GM21825 (cell line): ENCODE measurements at regions not wholly inside any gene's neighbourhood (a gene's known extent, or its start where the extent isn't known, plus 50 kb on each side); places are given as distances from the start of the nearest gene placed in this dataset.

Experiments used
- ATAC-seq: cut with Tn5 transposase; IDR thresholded peaks from one replicate; pipeline ENCODE4 v1.9.1; 2021; ENCODE audit warnings: mild to moderate bottlenecking, moderate library complexity; ENCODE audit not compliant: unreplicated experiment

DNA sequence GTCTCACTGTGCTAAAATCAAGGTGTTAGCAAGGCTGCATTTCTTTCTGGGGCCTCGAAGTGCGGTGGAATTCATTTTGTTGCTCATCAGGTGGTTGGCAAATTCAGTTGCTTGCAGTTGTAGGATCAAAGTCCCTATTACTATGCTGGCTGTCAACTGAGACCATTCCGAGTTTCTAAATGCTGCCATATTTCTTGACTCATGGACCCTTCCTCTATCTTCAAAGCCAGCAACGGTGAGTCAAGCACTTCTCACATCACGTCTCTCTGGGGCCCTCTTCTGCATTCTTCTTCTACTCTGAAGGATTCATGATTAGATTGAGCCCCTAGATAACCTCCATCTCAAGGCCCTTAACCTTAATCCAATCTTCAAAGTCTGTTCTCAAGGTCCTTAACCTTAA is 619.7 kb downstream of the HACE1 start:
- no peak for ATAC-seq

DNA sequence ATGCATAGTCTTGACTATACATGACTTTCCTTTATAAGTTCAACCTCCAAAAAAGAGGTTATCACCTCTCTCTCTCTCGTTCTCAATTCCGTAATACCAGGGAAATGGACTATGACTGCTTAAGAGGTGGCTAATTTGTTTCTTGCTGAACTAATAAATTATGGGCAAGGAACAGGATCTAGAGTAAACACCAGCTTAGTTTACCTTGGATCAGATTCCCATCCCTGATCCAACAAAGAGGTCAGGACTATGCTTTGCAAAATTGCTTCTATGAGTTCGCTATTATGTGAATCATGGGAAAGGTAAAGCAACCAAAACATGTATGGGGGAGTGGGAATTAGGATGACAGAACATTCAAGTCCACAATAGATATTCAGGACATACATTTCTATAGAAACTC is 630.7 kb downstream of the HACE1 start:
- ATAC-seq = no peak

GRCh38 chr6:104227508-104227907 is 632.2 kb downstream of the HACE1 start:
- ATAC-seq = no peak

- ATAC-seq = no peak
Measured at GRCh38 chr6:104226790-104227446, 632.8 kb downstream of the HACE1 start.

DNA sequence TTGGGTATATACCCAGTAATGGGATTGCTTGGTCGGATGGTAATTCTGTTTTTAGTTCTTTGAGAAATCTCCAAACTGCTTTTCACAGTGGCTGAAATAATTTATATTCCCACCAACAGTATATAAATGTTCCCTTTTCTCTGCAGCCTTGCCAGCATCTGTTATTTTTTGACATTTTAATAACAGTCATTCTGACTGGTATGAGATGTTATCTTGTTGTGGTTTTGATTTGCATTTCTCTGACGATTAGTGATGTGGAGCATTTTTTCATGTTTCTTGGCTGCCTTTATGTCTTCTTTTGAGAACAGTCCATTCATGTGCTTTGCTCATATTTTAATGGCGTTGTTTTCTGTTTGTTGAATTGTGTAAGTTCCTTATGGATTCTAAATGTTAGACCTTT is 641.6 kb downstream of the HACE1 start:
- no peak for ATAC-seq

DNA sequence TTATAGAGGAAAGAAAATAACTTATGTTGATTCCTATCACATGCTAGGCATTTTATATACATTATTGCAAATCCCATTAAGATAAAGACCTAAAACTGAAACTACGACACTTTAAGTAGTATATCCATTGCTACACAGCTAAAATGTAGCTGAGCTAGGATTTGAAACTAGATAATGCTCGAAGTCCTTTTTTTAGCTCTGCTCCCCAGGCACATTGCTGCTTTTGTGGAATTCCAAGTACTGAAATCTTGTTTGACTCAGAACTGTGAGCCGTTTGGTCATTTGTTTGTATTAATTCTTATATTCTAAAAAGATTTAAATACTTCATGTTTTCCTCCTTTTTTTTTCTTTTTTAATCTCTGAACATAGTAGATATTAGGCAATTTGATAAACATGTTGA is 644.8 kb downstream of the HACE1 start:
- ATAC-seq = no peak

- no peak for ATAC-seq
Measured at GRCh38 chr6:104212977-104213668, 646.6 kb downstream of the HACE1 start.

DNA sequence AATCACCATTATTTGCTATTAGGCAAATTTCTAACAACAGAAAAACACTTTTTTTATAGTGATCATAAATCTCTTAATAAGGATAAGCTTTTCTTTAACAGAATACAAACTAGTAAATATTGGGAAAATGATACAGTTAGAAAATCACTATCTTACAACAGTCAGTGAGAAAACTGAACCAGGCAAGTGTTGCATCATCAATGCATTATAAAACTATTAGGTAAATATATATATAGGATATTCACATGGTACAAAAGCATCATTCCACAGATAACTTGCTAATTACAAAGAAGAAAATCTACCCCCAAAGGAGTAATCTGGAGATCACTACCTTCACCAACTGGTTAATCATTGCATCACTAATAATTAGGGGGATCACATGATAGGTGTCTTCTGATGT is 652.1 kb downstream of the HACE1 start:
- no peak for ATAC-seq

GRCh38 chr6:104201557-104201956 is 658.2 kb downstream of the HACE1 start:
- ATAC-seq = no peak

- ATAC-seq = no peak
Measured at GRCh38 chr6:104187616-104188015, 672.1 kb downstream of the HACE1 start.

- no peak for ATAC-seq
Measured at GRCh38 chr6:104186831-104187230, 672.9 kb downstream of the HACE1 start.

DNA sequence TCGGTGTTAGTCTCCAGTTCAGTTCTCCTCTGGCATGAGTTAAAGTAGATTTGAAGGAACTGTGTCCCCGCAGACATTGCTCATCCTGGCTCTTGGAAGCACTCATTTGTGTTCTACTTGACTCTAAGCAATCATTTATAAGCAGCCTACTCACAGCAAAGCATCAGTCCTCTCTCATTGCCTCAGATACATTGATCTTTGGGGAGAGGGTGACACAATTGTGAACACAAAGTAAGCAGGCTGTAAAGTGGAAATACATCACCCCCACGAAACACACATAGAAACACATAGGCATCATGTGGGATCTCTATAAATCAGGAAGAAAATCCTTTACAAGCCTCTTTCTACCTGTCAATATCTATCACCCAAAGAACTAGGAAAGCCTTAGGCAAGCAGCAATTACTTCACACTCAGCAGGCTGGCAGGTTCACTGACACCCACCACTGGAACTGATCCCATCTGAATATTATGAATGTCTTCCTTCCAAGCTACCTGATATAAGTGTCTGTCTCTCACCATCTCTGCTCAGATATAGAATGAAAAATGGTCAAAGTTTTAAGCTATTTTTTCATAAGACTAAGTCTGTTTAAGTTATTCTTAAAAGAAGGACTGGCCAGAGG is 675.8 kb downstream of the HACE1 start:
- ATAC-seq = no peak

DNA sequence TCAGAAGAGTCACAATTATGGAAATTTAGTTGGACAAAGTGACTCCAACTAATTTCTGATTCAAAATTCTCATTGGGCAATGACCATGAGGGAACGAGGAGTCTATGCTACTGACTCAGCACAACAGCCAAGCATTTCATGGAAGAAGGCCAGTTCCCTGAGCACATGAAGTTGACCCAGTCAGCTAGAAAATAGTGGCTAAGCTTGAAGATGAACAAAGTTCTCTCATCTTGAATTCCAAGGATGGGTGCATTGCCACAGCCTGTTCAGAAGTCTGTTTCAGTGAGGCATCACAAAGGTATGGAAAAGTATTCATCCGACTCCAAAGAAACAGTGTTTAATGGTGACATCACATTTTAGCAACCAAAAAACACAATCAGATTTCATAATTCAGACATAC is 676.9 kb downstream of the HACE1 start:
- no peak for ATAC-seq

GRCh38 chr6:104173668-104174067 is 686.1 kb downstream of the HACE1 start:
- ATAC-seq = no peak

GRCh38 chr6:104170401-104170800 is 689.3 kb downstream of the HACE1 start:
- no peak for ATAC-seq

GRCh38 chr6:104166055-104166668 is 693.6 kb downstream of the HACE1 start:
- ATAC-seq = no peak

GRCh38 chr6:104162036-104162669 is 697.6 kb downstream of the HACE1 start:
- no peak for ATAC-seq

GRCh38 chr6:104159045-104159618 is 700.6 kb downstream of the HACE1 start:
- ATAC-seq = no peak

- no peak for ATAC-seq
Measured at GRCh38 chr6:104143757-104144156, 716.0 kb downstream of the HACE1 start.

GRCh38 chr6:104134876-104135275 is 724.8 kb downstream of the HACE1 start:
- no peak for ATAC-seq

DNA sequence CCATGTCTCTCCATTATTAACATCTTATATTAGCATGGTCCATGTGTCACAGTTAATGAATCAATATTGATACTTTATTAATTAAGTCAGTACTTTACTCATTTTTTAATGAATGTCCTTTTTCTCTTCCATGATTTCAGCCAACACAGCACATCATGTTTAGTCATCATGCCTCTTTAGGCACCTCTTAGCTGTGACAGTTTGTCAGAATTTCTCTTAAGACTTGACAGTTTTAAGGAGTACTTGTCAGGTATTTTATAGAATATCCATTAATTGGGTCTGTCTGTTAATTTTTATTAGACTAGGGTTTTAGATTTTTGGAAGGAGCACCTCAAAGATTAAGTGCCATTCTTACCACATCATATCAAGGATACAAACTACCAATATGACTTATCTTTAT is 729.4 kb downstream of the HACE1 start:
- no peak for ATAC-seq
